Spleen (tissue), 11 donors: ENCODE measurements at regions not wholly inside any gene's neighbourhood (a gene's known extent, or its start where the extent isn't known, plus 50 kb on each side); places are given as distances from the start of the nearest gene placed in this dataset.
"Not testable (repeated sequence)": the region's sequence is repeated elsewhere in the genome, so short reads cannot be mapped to it uniquely, and the experiment has no call there.

ENCODE experiments used
- DNase-seq: peaks from one replicate; pipeline ENCODE4 v3.0.0-alpha.2; 2020
- H3K27ac ChIP-seq, 8 donors: fragments of 200-600 bp; sonication (generic) in 7 of 8; 1 replicate in 4 of 8; 2 replicates in 4 of 8; pipeline versions ENCODE4 v1.5.0 to v1.8.0; 2016 to 2021; ENCODE audit warnings: inconsistent platforms in 4 of 8, mild to moderate bottlenecking in 4 of 8, moderate library complexity in 1 of 8
- H3K27me3 ChIP-seq, 7 donors: fragments of 200-600 bp; sonication (generic) in 6 of 7; replicated peaks in 1 of 7; 1 replicate in 4 of 7; 2 replicates in 3 of 7; pipeline versions ENCODE4 v1.5.0 to v1.8.0; 2016 to 2021; ENCODE audit warnings: inconsistent platforms in 3 of 7, mild to moderate bottlenecking in 1 of 7
- H3K36me3 ChIP-seq, 6 donors: fragments of 200-600 bp; sonication (generic) in 5 of 6; 1 replicate in 4 of 6; 2 replicates in 2 of 6; pipeline versions ENCODE4 v1.5.0 to v1.8.0; 2016 to 2021; ENCODE audit warnings: inconsistent platforms in 2 of 6
- H3K4me1 ChIP-seq, 6 donors: fragments of 200-600 bp; sonication (generic) in 5 of 6; 1 replicate in 3 of 6; 2 replicates in 3 of 6; pipeline versions ENCODE4 v1.5.0 to v1.8.0; 2016 to 2021; ENCODE audit warnings: inconsistent platforms in 3 of 6
- H3K4me3 ChIP-seq, 8 donors: fragments of 200-600 bp; sonication (generic) in 7 of 8; 1 replicate in 4 of 8; 2 replicates in 4 of 8; pipeline versions ENCODE4 v1.5.0 to v1.8.0; 2016 to 2021; ENCODE audit warnings: inconsistent platforms in 4 of 8, mild to moderate bottlenecking in 4 of 8, moderate library complexity in 2 of 8
- H3K9me3 ChIP-seq, 8 donors: fragments of 200-600 bp; sonication (generic) in 7 of 8; 1 replicate in 4 of 8; 2 replicates in 4 of 8; pipeline versions ENCODE4 v1.5.0 to v1.8.0; 2016 to 2021; ENCODE audit warnings: inconsistent platforms in 4 of 8
- POLR2A ChIP-seq, 3 donors: fragments of 450-650 bp; IDR thresholded peaks; one replicate each; pipeline ENCODE4 v1.5.1; 2017; ENCODE audit warnings: antibody characterized with exemption in 3 of 3, mild to moderate bottlenecking in 1 of 3
- POLR2AphosphoS5 ChIP-seq, 3 donors: sonication (generic); formaldehyde crosslinking; IDR thresholded peaks; one replicate each; pipeline ENCODE4 v1.5.1; 2017; ENCODE audit warnings: antibody characterized with exemption in 3 of 3
- WGBS, 5 donors: extraction: QIAGEN DNeasy Blood & Tissue Kit in 3 of 5; methylation state at CpG; one replicate each; pipeline versions ENCODE4 v1.1.5 to v1.1.7; 2013 to 2018; 5-methylcytosine and 5-hydroxymethylcytosine counted together
- intact Hi-C: fragments of 100-400 bp; cut with DNase I; formaldehyde crosslinking; loops from one replicate; pipeline ENCODE4 v1.15.0; 2023; ENCODE audit warnings: low total_unique reads
- TF ChIP-seq, protein P1 (sequence below), 11 experiments: fragments of 200-600 bp in 7 of 11; fragments of 450-650 bp in 4 of 11; sonication (generic) in 4 of 11; IDR thresholded peaks in 8 of 11; conservative IDR thresholded peaks in 3 of 11; 1 replicate in 7 of 11; 2 replicates in 4 of 11; pipeline versions ENCODE4 v1.4.0 to v1.8.0; 2016 to 2021; ENCODE audit warnings: antibody characterized with exemption in 11 of 11, inconsistent platforms in 4 of 11, mild to moderate bottlenecking in 1 of 11
- donor health status: healthy with polysubstance abuse.
- donor health status: DM: no; HTN: no; CAD: no; lungs with moderate emphysema.
- donor health status: DM: no; HTN: no; CAD: no.
- donor health status: Bipolar disorder and iron deficiency.
- donor health status: healthy.
- donor health status: DM: no; HTN: no; CAD: no.
- donor health status: DM: yes; HTN: yes; CAD: no.

GRCh38 chr6:165159460-165159859 lies 149.9 kb downstream of the C6orf118 start:
- TF ChIP-seq POLR2A (IDR thresholded peaks at IDR 0.05): no peak
- TF ChIP-seq, protein P1, sequence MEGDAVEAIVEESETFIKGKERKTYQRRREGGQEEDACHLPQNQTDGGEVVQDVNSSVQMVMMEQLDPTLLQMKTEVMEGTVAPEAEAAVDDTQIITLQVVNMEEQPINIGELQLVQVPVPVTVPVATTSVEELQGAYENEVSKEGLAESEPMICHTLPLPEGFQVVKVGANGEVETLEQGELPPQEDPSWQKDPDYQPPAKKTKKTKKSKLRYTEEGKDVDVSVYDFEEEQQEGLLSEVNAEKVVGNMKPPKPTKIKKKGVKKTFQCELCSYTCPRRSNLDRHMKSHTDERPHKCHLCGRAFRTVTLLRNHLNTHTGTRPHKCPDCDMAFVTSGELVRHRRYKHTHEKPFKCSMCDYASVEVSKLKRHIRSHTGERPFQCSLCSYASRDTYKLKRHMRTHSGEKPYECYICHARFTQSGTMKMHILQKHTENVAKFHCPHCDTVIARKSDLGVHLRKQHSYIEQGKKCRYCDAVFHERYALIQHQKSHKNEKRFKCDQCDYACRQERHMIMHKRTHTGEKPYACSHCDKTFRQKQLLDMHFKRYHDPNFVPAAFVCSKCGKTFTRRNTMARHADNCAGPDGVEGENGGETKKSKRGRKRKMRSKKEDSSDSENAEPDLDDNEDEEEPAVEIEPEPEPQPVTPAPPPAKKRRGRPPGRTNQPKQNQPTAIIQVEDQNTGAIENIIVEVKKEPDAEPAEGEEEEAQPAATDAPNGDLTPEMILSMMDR (IDR thresholded peaks at IDR 0.05 in 8 of 11, conservative IDR thresholded peaks at IDR 0.05 in 3 of 11): no peak
- no peak for TF ChIP-seq POLR2AphosphoS5 (IDR thresholded peaks at IDR 0.05)
- WGBS, 5 donors: 57 to 86% (median 64%) methylated on average over 1 of the region's 1 CpG
- no peak overlapping the region for H3K27ac ChIP-seq
- H3K4me1 ChIP-seq: no peaks in the 10 kb centered on the region
- H3K9me3 ChIP-seq: peaks cover 0 to 33% (median 21%) of the 10 kb centered on the region in 8 donors
- no peak for DNase-seq
- intact Hi-C loops: no loop called here
- no peaks in the 10 kb centered on the region for H3K27me3 ChIP-seq
- no peaks in the 10 kb centered on the region for H3K36me3 ChIP-seq
- H3K4me3 ChIP-seq: no peak overlapping the region

GRCh38 chr6:165146456-165146855 lies 162.9 kb downstream of the C6orf118 start:
- Histone ChIP-seq H3K27me3 (no peaks in the 10 kb centered on the region), H3K9me3 (peaks cover 0 to 37% (median 3%) of the 10 kb centered on the region in 8 donors), H3K4me3 (no peak overlapping the region), H3K27ac (no peak overlapping the region), H3K36me3 (no peaks in the 10 kb centered on the region), H3K4me1 (no peaks in the 10 kb centered on the region)
- intact Hi-C loops: no loop called here
- DNase-seq: no peak
- WGBS, 5 donors: 77 to 92% (median 86%) methylated on average over 3 of the region's 3 CpGs
- TF ChIP-seq POLR2A (IDR thresholded peaks at IDR 0.05): no peak
- TF ChIP-seq, protein P1 (IDR thresholded peaks at IDR 0.05 in 8 of 11, conservative IDR thresholded peaks at IDR 0.05 in 3 of 11): no peak
- no peak for TF ChIP-seq POLR2AphosphoS5 (IDR thresholded peaks at IDR 0.05)

GRCh38 chr6:165135889-165136288 lies 173.5 kb downstream of the C6orf118 start:
- 60 to 84% (median 82%) methylated on average over 2 of the region's 2 CpGs for WGBS, 5 donors
- H3K27ac ChIP-seq: no peak overlapping the region
- H3K36me3 ChIP-seq: no peaks in the 10 kb centered on the region
- no peak for DNase-seq
- no peaks in the 10 kb centered on the region for H3K4me1 ChIP-seq
- H3K4me3 ChIP-seq: no peak overlapping the region
- H3K9me3 ChIP-seq: peaks cover 0 to 59% (median 34%) of the 10 kb centered on the region in 8 donors
- no peaks in the 10 kb centered on the region for H3K27me3 ChIP-seq
- no peak for TF ChIP-seq POLR2AphosphoS5 (IDR thresholded peaks at IDR 0.05)
- TF ChIP-seq, protein P1 (IDR thresholded peaks at IDR 0.05 in 8 of 11, conservative IDR thresholded peaks at IDR 0.05 in 3 of 11): no peak
- TF ChIP-seq POLR2A (IDR thresholded peaks at IDR 0.05): no peak
- intact Hi-C loops: no loop called here

- WGBS, 5 donors: 59 to 71% (median 63%) methylated on average over 4 of the region's 4 CpGs
- H3K4me1 ChIP-seq: no peaks in the 10 kb centered on the region
- H3K27ac ChIP-seq: no peak overlapping the region
- no peak for DNase-seq
- intact Hi-C loops: no loop called here
- no peaks in the 10 kb centered on the region for H3K36me3 ChIP-seq
- H3K4me3 ChIP-seq: no peak overlapping the region
- peaks cover 0 to 12% (median 5%) of the 10 kb centered on the region in 8 donors for H3K9me3 ChIP-seq
- no peaks in the 10 kb centered on the region for H3K27me3 ChIP-seq
- TF ChIP-seq POLR2A (IDR thresholded peaks at IDR 0.05): no peak
- TF ChIP-seq POLR2AphosphoS5 (IDR thresholded peaks at IDR 0.05): no peak
- TF ChIP-seq, protein P1 (IDR thresholded peaks at IDR 0.05 in 8 of 11, conservative IDR thresholded peaks at IDR 0.05 in 3 of 11): no peak
Observed at GRCh38 chr6:165129086-165129485, 180.3 kb downstream of the C6orf118 start.

GRCh38 chr6:165127743-165128142 lies 181.7 kb downstream of the C6orf118 start:
- H3K27ac ChIP-seq, H3K9me3 ChIP-seq, H3K4me3 ChIP-seq, intact Hi-C loops, H3K36me3 ChIP-seq, DNase-seq, H3K4me1 ChIP-seq, H3K27me3 ChIP-seq: not testable (repeated sequence)
- 46 to 78% (median 66%) methylated on average over 17 of the region's 17 CpGs for WGBS, 5 donors

DNA sequence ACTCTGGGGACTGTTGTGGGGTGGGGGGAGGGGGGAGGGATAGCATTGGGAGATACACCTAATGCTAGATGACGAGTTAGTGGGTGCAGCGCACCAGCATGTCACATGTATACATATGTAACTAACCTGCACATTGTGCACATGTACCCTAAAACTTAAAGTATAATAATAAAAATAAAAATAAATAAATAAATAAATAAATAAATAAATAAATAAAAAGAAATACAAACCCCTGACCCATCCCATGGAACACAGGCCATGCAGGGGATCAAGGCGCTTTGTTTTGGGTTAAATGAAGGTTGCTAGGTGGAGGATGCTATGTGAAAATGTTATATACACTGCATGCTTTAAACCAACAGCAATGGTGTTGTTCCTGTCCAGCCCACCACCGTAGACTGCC lies 184.7 kb downstream of the C6orf118 start:
- H3K4me1 ChIP-seq, H3K27ac ChIP-seq, intact Hi-C loops, DNase-seq, H3K27me3 ChIP-seq, H3K4me3 ChIP-seq, H3K36me3 ChIP-seq: not testable (repeated sequence)
- peaks cover 0 to 25% (median 5%) of the 10 kb centered on the region in 8 donors for H3K9me3 ChIP-seq
- 72 to 87% (median 80%) methylated on average over 2 to 4 of the region's 4 CpGs for WGBS, 5 donors
